ENCODE measurements at regions not wholly inside any gene's neighbourhood (a gene's known extent, or its start where the extent isn't known, plus 50 kb on each side); places are given as distances from the start of the nearest gene placed in this dataset.
"Not testable (repeated sequence)": the region's sequence is repeated elsewhere in the genome, so short reads cannot be mapped to it uniquely, and the experiment has no call there.

DNA sequence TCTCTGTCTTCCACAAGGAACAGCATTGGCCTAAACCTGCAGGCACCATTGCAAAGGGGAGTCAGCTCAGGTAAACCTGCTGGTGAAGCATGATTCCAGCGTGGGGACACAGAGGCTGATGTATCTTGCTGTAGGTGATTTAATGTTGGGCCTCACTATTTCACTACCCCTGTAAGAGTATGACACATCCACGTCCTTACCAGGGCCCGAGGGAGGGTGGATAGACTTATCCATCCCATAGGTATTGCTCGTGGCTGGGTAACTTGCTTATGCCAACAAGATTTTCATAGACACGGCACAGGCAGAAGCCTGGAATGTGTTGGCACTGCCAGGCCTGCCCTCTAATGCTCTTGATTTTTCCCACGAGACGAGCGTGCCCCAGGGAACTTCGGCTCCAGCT lies 107.4 kb upstream of the SULF2 start:
- not testable (repeated sequence) for TF ChIP-seq SP1 (IDR thresholded peaks at IDR 0.05); CTBP1 (IDR thresholded peaks at IDR 0.05; ENCODE audit: borderline replicate concordance); TARDBP (IDR thresholded peaks at IDR 0.05); HDGF (IDR thresholded peaks at IDR 0.05; ENCODE audit: borderline replicate concordance); ZNF384 (IDR thresholded peaks at IDR 0.05); FOXK2 (IDR thresholded peaks at IDR 0.05)

Measured in HEK293T (cell line).